GM12864 (cell line): ENCODE measurements at regions not wholly inside any gene's neighbourhood (a gene's known extent, or its start where the extent isn't known, plus 50 kb on each side); places are given as distances from the start of the nearest gene placed in this dataset.
"Not testable (repeated sequence)": the region's sequence is repeated elsewhere in the genome, so short reads cannot be mapped to it uniquely, and the experiment has no call there.

ENCODE experiments used
- DNase-seq: peaks from one replicate; pipeline ENCODE4 v3.0.0-alpha.2; 2011; ENCODE audit warnings: low read depth
- H3K4me3 ChIP-seq: 2 replicates; pipeline ENCODE4 v1.5.1; 2011; ENCODE audit warnings: mild to moderate bottlenecking, low read depth, low read length, control low read depth
- CTCF ChIP-seq: IDR thresholded peaks from 2 replicates; pipeline ENCODE4 v1.5.1; 2011; ENCODE audit warnings: low read depth, mild to moderate bottlenecking, moderate library complexity, low read length, control low read depth, inconsistent platforms; ENCODE audit errors: missing control alignments

DNA sequence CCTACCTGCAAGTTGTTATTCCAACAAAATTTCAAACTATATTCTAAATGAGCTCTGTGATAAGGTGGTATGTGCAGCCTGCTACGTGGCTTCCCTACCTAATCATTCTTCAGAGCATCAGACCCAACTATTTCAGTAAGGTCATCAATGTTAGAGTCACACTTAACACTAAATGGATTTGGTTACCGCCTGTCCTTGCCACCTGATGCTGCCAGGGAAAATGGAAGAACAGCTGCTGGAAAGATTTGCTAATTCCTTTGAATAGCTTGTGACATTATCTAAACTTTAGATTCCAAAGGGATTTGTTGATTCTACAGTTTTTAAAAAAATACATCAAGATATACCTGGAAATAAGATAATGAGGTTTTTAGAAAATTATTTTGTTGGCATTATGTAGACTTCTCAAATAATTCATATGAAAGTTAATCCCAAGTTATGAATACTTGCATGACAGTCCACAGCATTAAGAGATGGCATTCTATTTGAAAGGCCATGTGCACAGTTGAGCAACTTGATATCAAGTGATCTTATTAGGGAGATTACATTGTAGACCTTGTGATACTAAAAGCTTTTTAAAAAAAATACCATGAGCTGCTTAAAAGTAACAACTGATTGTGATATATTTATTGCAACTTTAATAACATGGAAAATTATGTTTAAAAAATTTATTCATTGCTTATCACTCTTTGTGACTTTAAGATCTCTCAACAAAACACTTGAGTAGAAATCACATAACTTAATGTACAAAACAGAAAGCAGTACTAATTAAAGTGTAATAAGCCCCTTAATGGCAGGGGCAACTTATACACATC lies 98.3 kb upstream of the UGP2 start:
- no peak for DNase-seq
- H3K4me3 ChIP-seq, result no peak overlapping the region
- TF ChIP-seq CTCF, result no peak

DNA sequence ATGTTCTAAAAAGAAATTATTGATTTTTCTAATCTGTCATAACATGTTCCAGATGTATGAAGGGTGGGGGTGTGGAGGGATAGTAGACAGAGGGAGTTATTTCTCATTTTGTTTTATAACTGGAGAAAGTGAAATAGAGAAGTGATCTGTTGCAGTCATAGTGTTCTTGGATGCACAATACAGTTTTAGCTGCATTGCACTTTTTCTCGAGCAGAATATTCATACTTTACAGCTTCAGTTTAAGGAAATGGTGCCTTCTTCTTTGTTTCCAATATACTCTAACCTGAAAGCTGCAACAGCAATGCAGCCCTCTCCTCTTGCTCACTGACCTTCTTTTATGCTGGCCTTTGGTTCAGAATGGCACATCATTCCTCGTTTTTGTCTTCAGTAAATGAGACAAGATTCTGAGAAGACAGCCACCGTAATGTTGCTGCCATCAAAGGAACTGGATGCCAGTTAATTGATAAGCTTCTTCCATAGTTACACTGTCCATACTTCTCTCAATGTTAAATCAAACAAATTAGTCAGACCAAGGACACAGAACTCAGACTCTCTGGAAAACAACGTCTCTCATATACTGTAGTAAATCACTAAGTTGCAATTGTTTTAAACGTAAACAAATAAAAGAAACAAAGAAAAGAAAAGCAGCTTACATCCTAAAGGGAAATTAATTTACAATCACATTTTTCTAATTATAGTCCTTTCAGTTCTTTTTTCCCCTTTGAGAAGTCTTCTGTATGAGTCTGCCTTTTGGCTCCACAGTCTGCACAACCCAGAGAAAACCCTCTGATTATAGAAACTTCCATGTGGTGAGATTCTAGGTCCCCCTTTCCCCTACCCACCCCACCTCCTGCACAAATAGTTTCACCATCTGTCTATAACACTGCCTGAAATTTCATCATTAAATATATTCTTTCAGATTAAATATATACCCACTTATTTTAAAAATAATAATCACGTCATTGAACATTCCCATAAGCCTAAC lies 97.4 kb upstream of the UGP2 start:
- no peak overlapping the region for H3K4me3 ChIP-seq
- TF ChIP-seq CTCF, result no peak
- DNase-seq, result peak; percentile 1

DNA sequence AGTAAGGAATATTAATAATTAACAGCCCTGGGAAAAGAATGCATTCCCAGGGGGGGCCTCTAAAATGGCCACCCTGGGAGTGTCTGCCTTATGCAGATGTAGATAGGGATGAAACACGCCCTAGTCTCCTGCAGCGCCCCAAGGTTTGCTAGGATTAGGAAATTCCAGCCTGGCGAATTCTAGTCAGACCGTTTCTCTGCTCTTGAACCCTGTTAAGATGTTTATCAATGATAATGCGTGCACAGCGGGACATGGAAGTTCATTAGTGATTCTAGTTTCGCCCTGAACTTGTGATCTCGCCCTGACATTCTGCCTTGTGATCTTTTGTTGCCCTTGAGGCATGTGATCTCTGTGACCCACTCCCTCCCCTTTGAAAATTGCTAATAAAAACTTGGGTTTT lies 95.1 kb upstream of the UGP2 start:
- not testable (repeated sequence) for H3K4me3 ChIP-seq, DNase-seq

DNA sequence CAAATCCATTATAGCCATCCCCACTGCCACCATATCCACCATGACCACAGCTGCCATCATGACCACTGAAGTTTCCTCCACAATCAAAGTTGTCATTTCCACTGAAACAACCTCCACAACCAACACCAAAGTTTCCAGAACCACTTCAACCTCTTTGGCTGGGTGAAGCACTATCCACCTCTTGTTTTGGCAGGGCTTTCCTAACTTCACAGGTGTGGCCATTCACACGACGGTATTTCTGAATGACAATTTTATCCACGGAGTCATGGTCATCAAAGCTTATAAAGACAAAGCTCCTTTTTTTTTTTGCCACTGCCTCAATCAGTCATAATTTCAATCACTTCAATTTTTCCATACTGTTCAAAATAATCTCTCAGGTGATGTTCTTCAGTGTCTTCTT lies 89.8 kb upstream of the UGP2 start:
- TF ChIP-seq CTCF, result no peak
- DNase-seq, result no peak
- no peak overlapping the region for H3K4me3 ChIP-seq

GRCh38 chr2:63755216-63755615 lies 86.5 kb upstream of the UGP2 start:
- no peak overlapping the region for H3K4me3 ChIP-seq
- TF ChIP-seq CTCF, result no peak
- no peak for DNase-seq

- TF ChIP-seq CTCF, result no peak
- no peak for DNase-seq
- H3K4me3 ChIP-seq, result no peak overlapping the region
Observed at GRCh38 chr2:63755965-63756364, 85.7 kb upstream of the UGP2 start.

GRCh38 chr2:63763391-63763941 lies 78.2 kb upstream of the UGP2 start:
- TF ChIP-seq CTCF, result no peak
- H3K4me3 ChIP-seq, result no peak overlapping the region
- no peak for DNase-seq
